ENCODE measurements at regions not wholly inside any gene's neighbourhood (a gene's known extent, or its start where the extent isn't known, plus 50 kb on each side); places are given as distances from the start of the nearest gene placed in this dataset.
"Not testable (repeated sequence)": the region's sequence is repeated elsewhere in the genome, so short reads cannot be mapped to it uniquely, and the experiment has no call there.

DNA sequence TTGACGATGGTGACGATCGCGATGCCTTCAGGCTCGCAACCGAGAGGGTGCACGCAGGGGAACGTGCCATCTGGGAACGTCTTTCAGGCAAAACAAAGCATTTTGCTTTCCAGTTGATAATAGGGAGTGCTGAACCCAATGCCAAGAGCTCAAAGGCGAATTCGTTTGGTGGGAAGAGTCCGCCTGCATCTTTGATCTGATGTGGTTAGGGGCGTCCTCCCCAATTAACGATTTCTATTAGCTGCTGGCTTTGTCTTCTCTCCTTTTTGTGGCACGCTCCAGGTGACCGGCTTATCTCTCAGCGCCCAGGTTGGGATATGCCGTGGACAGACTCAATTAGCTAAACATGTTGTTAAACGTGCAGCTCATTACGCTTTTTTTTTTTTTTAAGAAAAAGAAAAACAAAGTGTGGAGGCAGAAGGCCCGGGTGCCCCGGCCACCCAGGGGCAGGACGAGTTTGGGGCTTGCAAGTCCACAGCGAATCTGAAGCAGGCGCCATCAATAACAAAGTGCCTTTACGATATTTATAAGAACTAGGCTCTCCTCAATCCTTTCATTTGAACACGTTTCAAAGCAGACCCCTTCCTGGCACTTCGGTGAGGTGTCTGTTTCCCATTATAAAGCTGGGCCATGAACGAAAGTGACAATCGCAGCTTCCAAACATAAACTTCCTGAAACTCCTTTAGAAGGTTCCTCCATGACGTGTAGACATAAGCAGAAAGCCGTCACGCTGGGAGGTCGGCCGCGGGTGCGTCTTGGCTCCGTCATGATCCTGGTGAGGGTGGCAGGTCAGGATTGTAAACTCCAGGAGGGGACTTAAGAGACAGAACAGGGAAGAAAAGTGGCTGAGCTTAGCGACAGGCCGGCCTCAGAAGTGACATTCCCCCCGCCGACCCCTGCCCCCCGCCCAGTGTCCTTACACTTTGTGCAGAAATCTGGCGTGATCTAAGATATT lies 155.3 kb downstream of the LAT start:
- not testable (repeated sequence) for DNase-seq

DNA sequence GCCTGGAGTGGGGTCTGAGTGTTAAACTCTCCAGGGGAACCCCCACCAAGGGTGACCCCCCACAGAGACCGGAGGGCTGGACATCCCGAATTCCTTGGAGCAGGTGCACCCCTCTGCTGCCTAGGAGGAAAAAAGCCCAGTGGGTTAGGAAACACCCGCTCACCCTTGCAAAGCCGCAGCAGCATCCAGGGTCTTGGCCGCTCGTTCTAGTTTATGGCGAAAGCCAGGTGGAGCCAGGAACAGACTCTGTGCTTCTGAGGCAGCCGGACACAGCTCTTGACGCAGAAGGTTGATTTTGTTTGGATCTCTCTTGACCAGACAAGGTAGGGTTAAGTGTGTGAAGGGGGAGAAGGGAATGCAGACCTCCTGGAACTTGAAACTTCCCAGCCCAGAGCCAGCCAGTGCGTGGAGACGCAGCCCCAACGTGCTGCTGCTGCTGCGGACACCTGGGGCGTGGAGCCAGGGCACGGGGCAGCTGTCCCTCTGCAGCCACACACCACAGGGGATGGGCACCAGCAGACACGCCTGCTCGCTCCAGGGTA lies 154.5 kb downstream of the LAT start:
- no peak for DNase-seq

DNA sequence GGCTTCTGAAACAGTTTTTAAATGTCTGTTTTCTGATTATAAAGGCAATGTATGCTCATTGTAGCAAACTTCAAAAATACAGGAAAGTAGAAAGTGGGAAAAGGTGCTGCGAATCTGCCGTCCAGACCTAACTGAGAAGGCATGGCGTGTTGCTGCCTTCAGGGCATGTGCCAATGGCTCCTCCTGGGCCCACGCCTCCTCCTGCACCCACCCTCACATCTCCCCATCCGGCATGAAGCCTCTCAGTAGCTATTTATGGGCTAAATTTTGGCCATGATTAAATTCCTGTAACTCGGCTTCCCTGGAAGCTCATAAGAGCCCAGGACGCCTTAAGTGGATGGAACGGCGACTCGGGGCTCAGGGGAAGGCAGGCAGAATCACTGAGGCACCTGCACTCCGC lies 153.8 kb downstream of the LAT start:
- DNase-seq, result not testable (repeated sequence)

DNA sequence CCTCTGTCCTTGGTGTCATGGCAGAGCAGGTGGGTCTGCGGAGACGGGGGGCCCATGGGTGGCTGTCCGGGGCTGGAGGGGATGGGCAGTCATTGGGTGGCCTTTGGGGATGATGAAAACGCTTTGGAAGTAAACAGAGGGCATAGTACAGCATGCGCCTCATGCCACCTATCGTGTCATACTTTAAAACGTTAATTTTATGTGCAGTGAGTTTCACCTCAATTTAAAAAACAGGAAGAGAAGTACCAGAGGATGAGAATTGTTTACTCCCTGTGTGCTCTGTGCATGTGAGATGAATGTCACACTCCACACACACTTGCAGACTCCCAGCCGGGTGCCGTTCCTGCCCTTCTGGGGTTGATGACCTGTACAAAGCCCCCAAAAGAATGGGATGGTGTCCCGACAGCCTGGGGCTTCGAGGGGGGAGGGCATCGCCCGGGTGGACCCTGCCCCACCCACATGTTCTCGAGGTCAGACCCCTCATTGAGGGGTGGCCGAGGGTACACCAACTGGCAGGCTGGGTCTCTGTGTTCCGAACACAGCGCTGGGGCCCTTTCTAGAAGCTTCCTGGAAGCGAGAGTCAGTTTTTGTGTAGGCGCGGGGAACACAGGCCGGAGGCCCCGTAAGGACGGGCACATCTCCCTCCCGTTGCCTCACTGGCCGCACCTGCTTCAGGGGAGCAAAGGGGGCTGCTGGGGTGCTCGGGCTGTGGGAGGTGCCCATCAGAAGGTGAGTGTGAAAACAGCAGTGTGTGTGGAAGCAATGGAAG lies 153.2 kb downstream of the LAT start:
- DNase-seq, result not testable (repeated sequence)

DNA sequence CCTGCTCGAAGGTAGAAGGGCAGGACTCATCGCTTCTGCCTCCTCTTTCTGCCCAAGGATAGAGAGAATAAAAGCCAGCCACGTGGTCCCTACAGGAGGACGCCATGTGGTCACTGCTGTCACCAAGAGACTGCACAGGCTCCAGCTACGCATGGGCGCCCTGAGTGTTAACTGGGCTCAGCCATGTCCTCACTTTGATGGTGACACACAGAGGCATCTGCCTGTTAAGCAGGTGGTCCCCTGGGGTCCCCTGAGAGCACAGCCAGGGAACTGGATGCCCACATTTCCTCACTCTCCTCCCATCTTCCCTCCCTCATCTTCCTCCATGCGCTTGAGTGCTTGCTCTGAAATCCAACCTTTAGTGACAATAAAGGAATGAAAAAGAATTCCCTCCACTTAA lies 152.6 kb downstream of the LAT start:
- not testable (repeated sequence) for DNase-seq

DNA sequence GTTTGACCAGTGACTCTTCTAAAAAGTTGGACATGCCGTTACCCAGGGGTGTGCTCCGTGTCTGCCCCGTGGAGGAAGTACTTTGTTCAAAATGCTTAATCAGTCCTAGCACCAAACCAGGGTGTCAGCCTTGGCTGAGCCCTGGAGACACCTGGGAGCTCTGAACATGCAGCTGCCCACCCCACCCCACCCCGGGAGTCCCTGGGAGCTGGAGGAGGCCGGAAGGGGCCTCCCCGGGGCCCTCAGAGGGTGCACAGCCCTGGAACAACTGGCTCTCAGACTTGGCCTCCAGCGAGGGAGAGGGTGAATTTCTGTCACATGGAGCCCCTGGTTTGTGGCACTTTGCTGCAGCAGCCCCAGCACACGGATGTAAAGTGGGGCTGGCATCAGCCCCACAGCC lies 152.1 kb downstream of the LAT start:
- not testable (repeated sequence) for DNase-seq

DNA sequence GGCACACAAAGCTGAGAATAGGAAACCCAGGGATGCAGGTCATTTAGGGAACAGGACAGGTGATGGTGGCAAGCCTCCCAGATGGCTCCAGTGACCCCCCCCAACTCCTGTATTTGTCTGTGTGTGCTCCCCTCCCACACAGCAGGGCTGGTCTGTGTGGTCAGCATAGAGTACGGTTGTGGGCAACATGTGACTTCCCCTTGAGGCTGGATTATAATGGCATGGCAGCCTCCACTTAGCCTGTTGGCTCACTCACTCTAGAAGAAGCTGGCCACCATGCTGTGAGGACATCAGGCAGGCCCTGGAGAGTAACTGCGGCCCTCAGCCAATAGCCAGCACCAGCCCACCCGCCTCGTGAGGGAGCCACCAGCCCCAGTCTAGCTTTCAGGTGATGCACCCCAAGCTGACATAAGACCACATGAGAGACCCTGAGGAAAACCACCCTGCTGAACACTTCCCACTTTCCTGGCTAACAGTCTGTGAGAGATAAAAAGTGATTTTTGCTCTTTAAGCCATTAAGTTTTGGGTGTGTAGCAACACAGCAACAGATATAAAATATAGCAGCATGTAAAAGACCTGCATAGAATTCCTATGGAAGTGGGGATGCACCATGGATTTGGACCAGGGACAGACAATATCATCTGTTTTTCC lies 151.3 kb downstream of the LAT start:
- not testable (repeated sequence) for DNase-seq

DNA sequence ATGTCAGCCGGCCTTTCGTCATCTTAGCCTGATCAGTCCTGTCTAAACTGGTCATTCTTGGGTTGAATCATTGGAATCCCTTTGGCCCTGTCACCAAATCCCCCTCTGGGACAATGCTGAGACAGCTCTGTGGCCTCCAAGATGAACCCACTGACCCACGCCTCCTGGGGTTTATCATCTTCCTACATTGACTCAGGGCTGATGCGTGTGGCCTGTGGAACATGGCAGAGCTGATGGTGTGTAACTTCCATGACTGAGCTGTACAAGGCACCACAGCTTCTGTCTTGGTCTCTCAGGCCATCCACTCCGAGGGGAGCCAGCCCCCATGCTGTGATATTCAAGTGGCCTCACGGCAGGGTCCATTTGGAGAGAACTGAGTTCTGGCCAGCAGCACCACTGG lies 150.2 kb downstream of the LAT start:
- not testable (repeated sequence) for DNase-seq

DNA sequence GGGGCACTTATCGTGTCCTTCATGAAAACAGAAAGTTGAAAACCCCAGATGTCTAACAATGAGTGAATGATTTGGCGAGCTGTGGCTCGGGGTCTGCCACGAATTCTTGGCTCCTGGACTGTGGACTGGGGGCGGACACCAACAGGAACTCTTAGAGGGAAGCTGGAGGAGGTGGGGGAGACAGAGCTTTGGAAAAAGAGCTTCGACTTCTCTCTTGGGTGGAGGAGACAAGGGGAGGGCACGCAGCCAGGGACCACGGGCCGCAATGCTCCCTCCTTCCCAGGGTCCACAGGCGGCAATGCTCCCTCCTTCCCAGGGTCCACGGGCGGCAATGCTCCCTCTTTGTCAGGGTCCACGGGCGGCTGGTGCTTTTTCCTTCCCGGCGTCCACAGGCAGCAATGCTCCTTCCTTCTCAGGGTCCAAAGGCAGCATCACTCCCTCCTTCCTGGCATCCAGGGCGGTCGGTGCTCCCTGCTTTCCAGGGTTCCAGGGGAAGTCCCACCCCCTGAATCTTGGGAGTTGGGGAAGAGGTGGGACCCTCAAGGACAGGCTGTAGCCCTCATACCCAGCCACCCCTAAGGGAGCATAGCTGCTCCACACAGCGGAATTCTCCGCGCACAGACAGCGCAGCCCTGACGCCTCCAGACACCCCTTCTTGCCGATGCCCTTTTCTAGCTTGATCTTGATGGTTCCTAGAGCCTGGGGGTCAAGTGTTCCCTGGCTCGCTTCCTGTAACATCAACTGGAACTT lies 149.0 kb downstream of the LAT start:
- DNase-seq, result not testable (repeated sequence)

DNA sequence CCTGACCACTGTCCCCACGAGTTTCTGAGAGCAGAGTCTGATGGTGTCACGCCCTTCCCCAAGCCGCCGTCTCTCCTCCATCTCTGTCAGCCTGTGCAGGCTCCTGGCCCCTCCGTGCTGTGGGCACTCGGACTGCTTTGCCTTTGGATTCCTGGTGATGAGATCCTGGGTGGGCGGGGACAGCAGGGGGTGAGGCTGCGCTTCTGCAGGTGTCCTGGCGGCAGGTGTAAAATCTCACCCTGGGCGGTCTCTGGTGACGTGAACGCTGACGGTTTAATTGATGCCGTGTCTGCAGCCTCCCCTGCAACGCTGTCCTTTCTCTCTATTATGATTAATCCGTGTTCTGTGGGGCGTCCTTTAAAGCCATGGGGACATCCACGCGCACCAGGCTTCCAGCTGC lies 148.0 kb downstream of the LAT start:
- DNase-seq, result not testable (repeated sequence)

DNA sequence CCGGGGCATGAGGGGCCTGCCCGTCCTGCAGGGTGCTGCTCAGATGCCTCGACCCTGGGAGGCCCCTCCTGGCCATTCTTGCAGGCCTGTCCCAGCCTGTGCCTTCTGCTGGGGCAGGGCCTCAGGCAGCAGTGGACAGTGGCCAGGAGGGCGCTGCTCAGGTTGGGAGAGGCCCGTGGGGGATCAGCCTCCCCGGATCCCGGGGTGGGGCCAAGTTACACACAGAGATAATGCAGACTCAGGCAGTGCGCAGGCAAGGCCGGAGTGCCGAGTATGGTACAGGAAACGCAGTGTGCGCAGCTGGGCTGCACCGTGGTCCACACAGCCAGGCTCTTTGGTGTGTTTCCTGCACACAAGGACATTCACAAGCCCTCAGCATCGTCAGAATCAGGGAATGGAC lies 147.6 kb downstream of the LAT start:
- DNase-seq, result not testable (repeated sequence)

DNA sequence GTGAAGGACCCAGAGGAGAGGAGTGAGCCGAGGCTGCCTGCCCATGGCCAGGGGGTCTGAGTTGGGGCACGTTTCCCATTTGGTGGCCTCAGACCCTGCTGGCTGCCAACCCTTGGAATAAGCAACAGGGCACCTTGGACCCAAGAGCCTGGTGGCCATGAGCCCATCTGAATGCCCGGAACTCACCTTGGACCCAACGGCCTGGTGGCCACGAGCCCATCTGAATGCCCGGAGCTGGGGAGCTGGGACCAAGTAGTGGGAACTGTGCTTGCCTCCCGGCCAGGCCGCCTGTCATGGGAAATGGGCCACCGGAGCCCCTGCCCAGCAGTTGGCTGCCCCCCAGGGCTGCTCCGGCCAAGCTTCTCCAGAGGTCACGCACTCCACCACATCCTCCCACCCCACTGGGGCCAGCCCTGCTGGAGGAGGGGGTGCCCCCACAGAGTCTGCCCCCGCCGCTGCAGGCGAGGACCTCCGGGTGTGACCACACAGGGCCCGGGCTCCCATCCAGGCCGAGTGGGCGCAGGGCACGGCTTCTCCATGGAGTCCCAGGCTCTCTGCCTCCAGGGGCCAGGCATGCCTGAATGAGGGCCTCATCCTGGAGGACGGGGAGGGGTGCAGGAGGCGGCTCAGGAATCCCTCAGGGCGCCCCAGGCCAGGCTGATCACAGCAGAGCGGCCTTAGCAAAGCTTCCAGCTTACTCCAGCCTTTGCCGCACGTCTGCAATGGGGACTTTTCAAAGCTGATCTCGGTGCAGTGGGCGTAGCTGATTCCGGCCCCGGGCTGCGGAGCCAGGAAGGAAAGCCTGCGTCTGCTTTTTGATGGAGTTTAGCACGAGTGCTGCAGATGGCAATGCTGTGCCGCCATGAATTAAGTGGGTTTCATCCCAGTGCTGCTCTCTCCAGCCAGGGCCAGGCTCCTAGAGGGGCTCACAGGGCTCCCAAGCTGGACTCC lies 146.3 kb downstream of the LAT start:
- not testable (repeated sequence) for DNase-seq

DNA sequence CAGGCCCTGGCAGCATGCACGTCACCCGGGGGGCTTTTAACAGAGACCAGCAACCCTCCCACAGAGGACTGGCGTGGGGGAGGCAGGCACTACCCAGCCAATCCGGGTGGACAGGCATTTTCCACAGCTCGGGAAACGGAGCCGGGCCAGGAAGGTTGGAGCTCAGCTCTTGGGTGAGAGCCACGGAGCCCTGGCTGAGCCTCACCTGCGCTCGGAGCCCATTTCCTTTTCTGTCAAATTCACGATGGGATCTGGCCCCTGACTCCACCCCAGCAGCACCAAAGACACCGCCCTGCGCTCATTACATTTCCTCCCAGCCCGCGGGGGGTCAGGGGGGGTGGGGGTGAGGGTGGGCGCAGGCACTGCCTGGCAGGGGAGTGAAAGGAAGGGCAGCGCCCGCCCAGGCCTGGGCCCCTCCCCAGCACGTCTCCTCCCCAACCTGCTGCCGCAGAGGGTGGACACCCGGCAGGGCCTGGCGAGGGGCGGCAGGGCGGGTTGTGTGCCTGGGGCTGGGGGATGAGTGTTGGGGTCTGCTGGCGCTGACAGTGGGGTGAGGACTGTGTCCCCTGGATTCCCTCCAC lies 145.4 kb downstream of the LAT start:
- DNase-seq, result not testable (repeated sequence)

DNA sequence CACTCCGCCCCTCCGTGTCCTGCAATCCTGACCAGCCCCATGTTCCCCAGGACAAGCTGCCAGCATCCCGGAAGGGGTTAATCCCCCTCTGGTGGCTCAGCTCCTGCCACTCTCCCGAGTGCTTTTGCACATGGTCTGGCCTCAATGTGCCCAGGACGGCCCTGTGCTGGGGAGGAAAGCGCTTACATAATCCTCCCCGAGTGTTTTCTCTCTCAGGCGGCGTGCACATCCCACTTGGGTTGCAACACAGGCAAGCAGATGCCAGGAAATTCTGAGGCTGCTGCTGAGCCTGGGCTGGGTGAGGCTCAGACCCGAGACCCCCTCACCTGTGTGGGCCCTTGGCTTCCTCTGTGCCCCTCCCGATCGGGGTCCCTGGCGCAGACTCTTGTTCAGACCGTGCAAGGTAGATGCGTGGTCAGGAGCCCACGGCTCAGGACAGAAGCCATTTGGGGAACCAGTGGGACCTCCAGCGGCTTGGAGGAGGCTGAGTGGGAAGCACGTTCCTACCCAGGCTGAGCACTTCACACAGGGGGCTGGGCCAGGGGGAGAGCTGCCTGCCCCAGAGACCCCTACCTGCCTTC lies 144.7 kb downstream of the LAT start:
- not testable (repeated sequence) for DNase-seq

DNA sequence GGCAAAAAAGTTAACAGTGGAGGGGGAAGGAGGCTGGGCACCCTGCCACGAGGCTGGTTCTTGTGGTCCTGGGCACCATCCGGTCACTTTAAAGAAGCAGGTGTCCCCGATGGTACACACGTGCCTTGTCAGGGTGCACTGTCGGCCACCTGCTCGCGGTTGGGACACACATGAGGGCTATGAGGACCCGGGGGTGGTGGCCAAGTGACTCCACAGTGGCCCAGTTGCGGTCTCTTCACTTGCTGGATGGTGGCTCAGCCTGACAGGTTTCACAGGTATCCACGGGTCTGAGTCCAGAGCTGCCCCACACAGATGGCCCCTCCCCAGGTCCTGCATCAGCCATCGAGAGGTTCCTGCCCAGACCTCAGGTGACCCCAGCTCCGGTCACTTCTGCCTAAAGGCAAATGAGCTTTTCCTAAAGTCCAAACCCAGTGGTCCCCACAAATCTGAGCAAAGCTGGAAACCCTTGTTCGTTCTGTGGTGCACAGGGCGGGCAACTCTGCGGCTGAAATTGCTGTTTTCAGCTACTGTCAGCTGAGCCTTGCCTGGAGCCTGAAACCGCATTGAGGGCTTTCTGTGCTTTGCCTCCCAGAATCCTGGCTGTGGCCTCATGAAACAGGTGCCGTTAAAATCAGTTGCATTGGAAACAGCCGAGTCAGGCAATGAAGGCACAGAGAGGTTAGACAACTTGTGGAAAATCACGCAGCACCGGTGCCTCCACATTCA lies 144.0 kb downstream of the LAT start:
- not testable (repeated sequence) for DNase-seq

DNA sequence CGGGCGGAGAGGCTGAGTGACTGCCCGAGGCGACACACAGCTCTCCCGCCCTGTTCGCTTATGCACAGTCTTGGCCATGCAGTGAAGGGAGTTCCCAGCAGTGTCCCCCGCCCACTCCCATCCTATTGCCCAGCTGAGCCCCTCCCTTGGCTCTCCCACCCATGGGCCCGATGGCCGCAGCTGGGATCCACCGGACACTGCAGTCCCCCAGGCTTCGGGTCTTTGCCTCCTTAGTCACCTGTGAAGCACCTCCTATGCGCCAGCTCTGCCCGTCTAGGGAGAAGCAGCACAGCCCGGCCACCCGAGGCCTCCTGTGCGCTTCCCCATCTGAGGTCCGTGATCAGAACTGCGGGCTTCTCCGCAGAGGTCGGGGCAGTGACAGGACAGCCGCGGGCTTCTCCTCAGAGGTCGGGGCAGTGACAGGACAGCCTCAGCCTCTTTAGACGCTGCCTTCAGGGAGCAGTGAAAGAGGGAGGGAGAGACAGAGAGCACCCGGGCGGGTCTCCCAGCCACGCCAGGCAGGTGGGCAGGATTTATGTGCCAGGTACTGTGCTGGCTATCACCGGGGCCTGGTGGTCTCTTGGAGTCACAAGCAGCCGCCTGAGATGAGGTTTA lies 143.1 kb downstream of the LAT start:
- DNase-seq, result not testable (repeated sequence)

DNA sequence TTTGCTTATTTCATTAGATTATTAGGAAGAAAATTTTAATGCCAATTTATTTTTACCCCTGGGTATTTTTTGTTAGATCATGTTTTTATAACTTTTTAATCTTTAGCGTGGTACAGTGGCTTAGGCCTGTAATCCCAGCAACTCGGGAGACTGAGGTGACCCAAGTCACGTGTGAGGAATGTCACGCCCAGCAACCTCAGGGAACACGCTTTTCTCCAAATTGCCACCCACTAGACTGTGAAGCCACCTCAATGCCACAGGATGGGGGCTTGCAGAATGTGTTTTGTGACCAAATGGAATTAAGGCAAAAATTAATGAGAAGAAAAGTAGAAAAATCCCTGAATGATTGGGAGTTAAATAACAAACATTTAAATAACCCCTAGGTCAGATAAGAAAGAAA lies 141.8 kb downstream of the LAT start:
- no peak for DNase-seq

DNA sequence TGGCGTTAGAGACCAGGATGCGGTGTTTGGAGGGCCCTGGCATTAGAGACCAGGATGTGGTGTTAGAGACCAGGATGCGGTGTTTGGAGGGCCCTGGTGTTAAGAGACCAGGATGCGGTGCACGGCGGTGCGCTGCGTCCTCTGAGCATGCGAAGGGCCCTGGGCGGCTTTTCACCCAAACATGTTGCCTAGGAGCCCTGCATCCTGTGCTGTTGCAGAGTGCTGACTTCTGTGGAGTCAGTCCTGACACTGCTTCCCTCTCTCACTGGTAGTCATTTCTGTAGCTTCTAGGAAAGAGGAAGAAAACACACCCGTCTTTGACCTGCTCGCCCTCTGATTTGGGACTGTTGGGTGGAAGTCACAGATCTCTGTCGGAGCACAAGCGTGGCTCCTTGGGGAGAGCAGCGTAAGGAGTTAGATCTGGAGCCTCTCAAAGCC lies 141.2 kb downstream of the LAT start:
- no peak for DNase-seq

DNA sequence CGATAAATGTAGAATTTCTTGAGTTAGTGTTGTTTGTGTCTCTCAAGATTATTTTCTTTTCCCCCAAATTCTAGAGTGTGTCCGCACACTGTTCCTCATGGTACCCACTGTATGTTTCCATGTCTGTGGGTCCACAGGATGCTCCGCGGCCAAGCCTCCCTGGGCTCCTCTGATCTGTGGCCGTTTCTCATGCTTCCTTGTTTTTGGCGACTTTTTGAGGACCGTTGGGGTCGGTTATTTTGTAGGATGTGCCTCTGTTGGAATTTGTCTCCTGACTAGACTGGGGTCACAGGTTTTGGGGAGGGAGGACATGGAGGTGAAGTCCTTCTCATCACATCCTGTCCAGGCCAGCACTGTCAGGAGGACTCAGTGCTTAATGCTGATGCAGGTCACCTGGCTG lies 140.0 kb downstream of the LAT start:
- DNase-seq, result no peak

Data from activated T-cell treated with anti-CD3 and anti-CD28 coated beads, Interleukin-2, amount 50 U/mL, for 1 hour (primary cell).